Adrenal gland (tissue), 5 donors: ENCODE measurements at regions not wholly inside any gene's neighbourhood (a gene's known extent, or its start where the extent isn't known, plus 50 kb on each side); places are given as distances from the start of the nearest gene placed in this dataset.

Experiments
- CTCF ChIP-seq, 6 experiments: fragments of 450-650 bp in 4 of 6; fragments of 200-600 bp in 2 of 6; sonication (generic) in 1 of 6; IDR thresholded peaks; 1 replicate in 5 of 6; 2 replicates in 1 of 6; pipeline versions ENCODE4 v1.5.1 to v1.8.0; 2016 to 2021; ENCODE audit warnings: antibody characterized with exemption in 6 of 6, mild to moderate bottlenecking in 2 of 6, moderate library complexity in 1 of 6
- POLR2A ChIP-seq, 2 donors: fragments of 450-650 bp; IDR thresholded peaks; one replicate each; pipeline ENCODE4 v1.6.1; 2017; ENCODE audit warnings: antibody characterized with exemption in 2 of 2, mild to moderate bottlenecking in 2 of 2, moderate library complexity in 1 of 2
- donor health status: DM: no; HTN: no; CAD: no.

GRCh38 chr6:1244278-1244677 is 67.6 kb upstream of the FOXQ1 start:
- TF ChIP-seq CTCF (IDR thresholded peaks at IDR 0.05) (no peak), POLR2A (IDR thresholded peaks at IDR 0.05) (no peak)
